A549 (cell line): ENCODE measurements at regions not wholly inside any gene's neighbourhood (a gene's known extent, or its start where the extent isn't known, plus 50 kb on each side); places are given as distances from the start of the nearest gene placed in this dataset.

ENCODE experiments used
- ATAC-seq, 2 experiments: fragments of 200-7000 bp in 1 of 2; fragments of >200 bp in 1 of 2; cut with Nextera tagmentation in 1 of 2; cut with Tn5 transposase in 1 of 2; 3 replicates each; pipeline versions ENCODE4 v1.8.0 to v1.9.1; 2018 to 2020; ENCODE audit warnings: mild to moderate bottlenecking in 1 of 2, moderate library complexity in 1 of 2
- CTCF ChIA-PET: fragments of 300-600 bp; sonication (Branson Sonifier 250); formaldehyde crosslinking; extraction: SDS; loops from one replicate; lab custom pipeline; 2021; ENCODE audit warnings: antibody characterized with exemption, inconsistent platforms; lab: Yijun Ruan, JAX
- POLR2A ChIA-PET: fragments of 350-600 bp; formaldehyde crosslinking; extraction: SDS; loops from one replicate; lab custom pipeline; 2021; ENCODE audit warnings: antibody characterized with exemption, inconsistent platforms; lab: Yijun Ruan, JAX
- DNase-seq, 2 experiments: peaks; one replicate each; pipeline versions ENCODE4 v3.0.0 to v3.0.0-alpha.2; 2011 to 2016; ENCODE audit warnings: low read depth in 1 of 2, low spot score in 1 of 2
- FAIRE-seq: peaks from 2 replicates; lab custom pipeline; 2011; peaks lifted over from hg19 to GRCh38; lab: Jason Lieb, UNC
- H3K27ac ChIP-seq, 2 experiments: fragments of >200 bp; sonication (Bioruptor Twin); formaldehyde crosslinking; 3 replicates each; pipeline ENCODE4 v1.5.1; 2016 to 2017
- H3K4me1 ChIP-seq: fragments of >200 bp; sonication (Bioruptor Twin); formaldehyde crosslinking; 3 replicates; pipeline ENCODE4 v1.6.1; 2016
- H3K4me2 ChIP-seq: fragments of >200 bp; sonication (Bioruptor Twin); formaldehyde crosslinking; 3 replicates; pipeline ENCODE4 v1.6.1; 2016
- H3K4me3 ChIP-seq: fragments of >200 bp; sonication (Bioruptor Twin); formaldehyde crosslinking; 3 replicates; pipeline ENCODE4 v1.5.1; 2016
- H3K9me3 ChIP-seq: fragments of >200 bp; sonication (Bioruptor Twin); formaldehyde crosslinking; 3 replicates; pipeline ENCODE4 v1.6.1; 2016
- BHLHE40 ChIP-seq: IDR thresholded peaks from 2 replicates; pipeline ENCODE4 v1.6.1; 2012; ENCODE audit warnings: low read depth, low read length, inconsistent platforms
- CBX2 ChIP-seq: fragments of 200-600 bp; sonication (generic); IDR thresholded peaks from 2 replicates; pipeline ENCODE4 v1.6.1; 2016; ENCODE audit warnings: low read depth, mild to moderate bottlenecking, borderline replicate concordance
- CBX8 ChIP-seq: fragments of 200-600 bp; sonication (generic); IDR thresholded peaks from 2 replicates; pipeline ENCODE4 v1.6.1; 2016
- CHD4 ChIP-seq: fragments of 200-600 bp; sonication (generic); IDR thresholded peaks from 2 replicates; pipeline ENCODE4 v1.6.1; 2016; ENCODE audit warnings: antibody characterized with exemption, mild to moderate bottlenecking, borderline replicate concordance
- EHF ChIP-seq: fragments of 250-450 bp; sonication (Bioruptor Pico); IDR thresholded peaks from 2 replicates; pipeline ENCODE4 v1.5.0; 2020; ENCODE audit warnings: mild to moderate bottlenecking
- GATA3 ChIP-seq: IDR thresholded peaks from 2 replicates; pipeline ENCODE4 v1.6.1; 2012; ENCODE audit warnings: borderline replicate concordance
- HDAC2 ChIP-seq: fragments of 200-600 bp; sonication (generic); IDR thresholded peaks from 2 replicates; pipeline ENCODE4 v1.6.1; 2016
- HOXA7 ChIP-seq: fragments of 250-450 bp; sonication (Bioruptor Pico); IDR thresholded peaks from 2 replicates; pipeline ENCODE4 v1.5.0; 2020; ENCODE audit warnings: mild to moderate bottlenecking, moderate library complexity
- HOXB13 ChIP-seq: fragments of 250-450 bp; sonication (Bioruptor Pico); IDR thresholded peaks from 2 replicates; pipeline ENCODE4 v1.5.0; 2020; ENCODE audit warnings: low read depth, mild to moderate bottlenecking, moderate library complexity
- JUN ChIP-seq, 2 experiments: fragments of >200 bp; sonication (Bioruptor Twin); formaldehyde crosslinking; IDR thresholded peaks; 2 replicates in 1 of 2; 3 replicates in 1 of 2; pipeline ENCODE4 v1.6.1; 2016 to 2017
- KDM5A ChIP-seq: fragments of 200-600 bp; sonication (generic); IDR thresholded peaks from 2 replicates; pipeline ENCODE4 v1.6.1; 2016; ENCODE audit warnings: antibody characterized with exemption, mild to moderate bottlenecking
- MAFK ChIP-seq: fragments of 450-650 bp; IDR thresholded peaks from 2 replicates; pipeline ENCODE4 v1.6.1; 2014; ENCODE audit not compliant: partially characterized antibody
- MYC ChIP-seq: IDR thresholded peaks from 2 replicates; pipeline ENCODE4 v1.6.1; 2012; ENCODE audit warnings: mild to moderate bottlenecking, inconsistent platforms, low read length, improper control_type of control experiment, borderline replicate concordance
- NPAS2 ChIP-seq: fragments of 250-450 bp; sonication (Bioruptor Pico); IDR thresholded peaks from 2 replicates; pipeline ENCODE4 v1.8.0; 2022; ENCODE audit warnings: mild to moderate bottlenecking, moderate library complexity, borderline replicate concordance
- PHF8 ChIP-seq: fragments of 200-600 bp; sonication (generic); IDR thresholded peaks from 2 replicates; pipeline ENCODE4 v1.6.1; 2016; ENCODE audit warnings: low read depth, mild to moderate bottlenecking, antibody characterized with exemption, moderate library complexity, borderline replicate concordance
- POLR2AphosphoS2 ChIP-seq: conservative IDR thresholded peaks from 2 replicates; pipeline ENCODE4 v1.6.1; 2012; ENCODE audit warnings: low read length, improper control_type of control experiment, inconsistent platforms
- RAD21 ChIP-seq, 2 experiments: fragments of >200 bp in 1 of 2; sonication (Bioruptor Twin) in 1 of 2; formaldehyde crosslinking in 1 of 2; IDR thresholded peaks in 1 of 2; conservative IDR thresholded peaks in 1 of 2; 2 replicates in 1 of 2; 3 replicates in 1 of 2; pipeline ENCODE4 v1.6.1; 2012 to 2018; ENCODE audit warnings: inconsistent platforms in 1 of 2
- RARB ChIP-seq: fragments of 250-450 bp; sonication (Bioruptor Pico); IDR thresholded peaks from 2 replicates; pipeline ENCODE4 v1.8.0; 2021; ENCODE audit warnings: mild to moderate bottlenecking, moderate library complexity
- RFX5 ChIP-seq: fragments of 450-650 bp; IDR thresholded peaks from 2 replicates; pipeline ENCODE4 v1.7.1; 2014; ENCODE audit warnings: antibody characterized with exemption, mild to moderate bottlenecking, moderate library complexity
- SREBF2 ChIP-seq: fragments of 450-650 bp; IDR thresholded peaks from 2 replicates; pipeline ENCODE4 v1.6.1; 2014; ENCODE audit warnings: mild to moderate bottlenecking, moderate library complexity
- TP53 ChIP-seq: fragments of 250-450 bp; sonication (Bioruptor Pico); IDR thresholded peaks from 2 replicates; pipeline ENCODE4 v1.5.0; 2021; ENCODE audit warnings: mild to moderate bottlenecking, moderate library complexity
- ZSCAN20 ChIP-seq: fragments of 250-450 bp; sonication (Bioruptor Pico); IDR thresholded peaks from 2 replicates; pipeline ENCODE4 v1.8.0; 2022; ENCODE audit warnings: mild to moderate bottlenecking, moderate library complexity
- WGBS: methylation state at CpG from one replicate; pipeline ENCODE4 v1.1.6; 2017; ENCODE audit errors: missing lambda C conversion rate; 5-methylcytosine and 5-hydroxymethylcytosine counted together
- TF ChIP-seq, protein P1 (sequence below): fragments of 450-650 bp; IDR thresholded peaks from 2 replicates; pipeline ENCODE4 v1.6.1; 2014; ENCODE audit warnings: antibody characterized with exemption
- TF ChIP-seq, protein P2 (sequence below): fragments of >200 bp; sonication (Bioruptor Twin); formaldehyde crosslinking; IDR thresholded peaks from 2 replicates; pipeline ENCODE4 v1.6.1; 2016
- TF ChIP-seq, protein P3 (sequence below): fragments of 250-450 bp; sonication (Bioruptor Pico); IDR thresholded peaks from 2 replicates; pipeline ENCODE4 v1.5.0; 2020; ENCODE audit warnings: low read depth, mild to moderate bottlenecking, moderate library complexity
- TF ChIP-seq, protein P4 (sequence below): IDR thresholded peaks from 2 replicates; pipeline ENCODE4 v1.6.1; 2012; ENCODE audit warnings: low read depth, borderline replicate concordance
- TF ChIP-seq, protein P5 (sequence below): fragments of 250-450 bp; sonication (Bioruptor Pico); IDR thresholded peaks from 2 replicates; pipeline ENCODE4 v1.5.0; 2021; ENCODE audit warnings: mild to moderate bottlenecking, moderate library complexity, borderline replicate concordance
- TF ChIP-seq, protein P6 (sequence below): fragments of >200 bp; sonication (Bioruptor Twin); formaldehyde crosslinking; IDR thresholded peaks from 3 replicates; pipeline ENCODE4 v1.6.1; 2016

DNA sequence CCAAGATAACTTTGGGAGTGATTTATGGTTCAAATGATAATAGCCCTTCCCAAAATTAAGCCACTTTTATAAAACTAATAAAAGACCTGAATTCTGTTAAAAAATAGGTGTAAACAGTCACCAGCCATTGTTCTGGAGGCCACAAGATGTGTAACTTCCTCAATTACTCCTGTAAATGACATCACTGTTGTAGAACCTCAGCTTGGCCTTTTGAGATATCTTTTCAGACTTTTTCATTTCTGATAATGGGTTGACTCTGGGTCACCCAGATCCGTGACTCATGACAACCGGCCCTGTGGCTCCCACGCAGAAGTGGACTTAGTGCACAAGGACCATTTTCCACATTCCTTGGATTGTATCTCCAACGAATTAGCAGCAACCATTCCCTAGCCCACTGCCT is 106.6 kb downstream of the DKK1 start:
- ChIA-PET CTCF (interaction anchor here (0.8 kb wide), 1 partner anchor 60 kb away, joined by 3 read pairs; no protein-coding TSS in a partner anchor), POLR2A (no interaction called here)
- no peaks in the 10 kb centered on the region for H3K4me1 ChIP-seq
- WGBS: 63% methylated on average over 4 of the region's 4 CpGs
- no peak for ATAC-seq
- TF ChIP-seq CHD4: no peak
- no peak for TF ChIP-seq KDM5A
- TF ChIP-seq MYC: no peak
- TF ChIP-seq EHF (CRISPR knock-in tag): no peak
- FAIRE-seq: peak; percentile 54
- no peak overlapping the region for H3K4me2 ChIP-seq
- H3K27ac ChIP-seq: no peak overlapping the region
- peaks cover 8% of the 10 kb centered on the region; the same call in 1 of the 3 replicates for H3K9me3 ChIP-seq
- DNase-seq: peak in 1 of 2 experiments; percentile 25
- no peak overlapping the region for H3K4me3 ChIP-seq

DNA sequence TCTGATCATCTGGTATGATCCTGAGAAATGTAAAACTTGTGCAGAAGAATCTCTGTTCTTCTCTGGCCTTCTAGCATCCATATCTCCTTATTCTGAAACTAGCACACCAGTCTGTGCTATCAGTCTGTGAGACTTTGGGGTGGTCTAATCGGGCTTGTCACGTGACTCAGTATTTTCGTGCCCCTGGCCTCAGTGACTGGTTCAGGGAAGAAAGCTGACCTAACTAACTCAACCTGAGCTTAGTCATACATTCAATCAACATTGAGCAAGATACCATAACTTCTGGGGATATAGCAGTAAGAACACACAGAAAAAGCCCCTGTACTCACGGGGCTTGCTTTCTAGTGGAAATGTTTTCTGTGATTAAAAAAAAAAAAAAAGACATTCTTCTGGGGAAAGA is 109.3 kb downstream of the DKK1 start:
- POLR2A ChIA-PET: no interaction called here
- no peak for FAIRE-seq
- no peak overlapping the region for H3K4me3 ChIP-seq
- no peak overlapping the region for H3K27ac ChIP-seq
- peaks cover 8% of the 10 kb centered on the region; the same call in 1 of the 3 replicates for H3K9me3 ChIP-seq
- no peak for ATAC-seq
- H3K4me1 ChIP-seq: no peaks in the 10 kb centered on the region
- 79% methylated on average over 4 of the region's 4 CpGs for WGBS
- H3K4me2 ChIP-seq: no peak overlapping the region
- CTCF ChIA-PET: interaction anchor here (0.6 to 1.0 kb wide), 2 partner anchors 143 to 359 kb away, joined by 3 read pairs; no protein-coding TSS in a partner anchor
- TF ChIP-seq HOXB13 (CRISPR knock-in tag) (no peak), RARB (CRISPR knock-in tag) (no peak), HOXA7 (CRISPR knock-in tag) (no peak), TP53 (CRISPR knock-in tag) (no peak), GATA3 (no peak), HDAC2 (no peak), BHLHE40 (no peak), SREBF2 (no peak), RAD21 (conservative IDR thresholded peaks at IDR 0.05 in 1 of 2, IDR thresholded peaks at IDR 0.05 in 1 of 2) (no peak)
- TF ChIP-seq, protein P1, sequence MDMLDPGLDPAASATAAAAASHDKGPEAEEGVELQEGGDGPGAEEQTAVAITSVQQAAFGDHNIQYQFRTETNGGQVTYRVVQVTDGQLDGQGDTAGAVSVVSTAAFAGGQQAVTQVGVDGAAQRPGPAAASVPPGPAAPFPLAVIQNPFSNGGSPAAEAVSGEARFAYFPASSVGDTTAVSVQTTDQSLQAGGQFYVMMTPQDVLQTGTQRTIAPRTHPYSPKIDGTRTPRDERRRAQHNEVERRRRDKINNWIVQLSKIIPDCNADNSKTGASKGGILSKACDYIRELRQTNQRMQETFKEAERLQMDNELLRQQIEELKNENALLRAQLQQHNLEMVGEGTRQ: no peak
- TF ChIP-seq, protein P2, sequence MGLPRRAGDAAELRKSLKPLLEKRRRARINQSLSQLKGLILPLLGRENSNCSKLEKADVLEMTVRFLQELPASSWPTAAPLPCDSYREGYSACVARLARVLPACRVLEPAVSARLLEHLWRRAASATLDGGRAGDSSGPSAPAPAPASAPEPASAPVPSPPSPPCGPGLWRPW: no peak
- TF ChIP-seq, protein P3, sequence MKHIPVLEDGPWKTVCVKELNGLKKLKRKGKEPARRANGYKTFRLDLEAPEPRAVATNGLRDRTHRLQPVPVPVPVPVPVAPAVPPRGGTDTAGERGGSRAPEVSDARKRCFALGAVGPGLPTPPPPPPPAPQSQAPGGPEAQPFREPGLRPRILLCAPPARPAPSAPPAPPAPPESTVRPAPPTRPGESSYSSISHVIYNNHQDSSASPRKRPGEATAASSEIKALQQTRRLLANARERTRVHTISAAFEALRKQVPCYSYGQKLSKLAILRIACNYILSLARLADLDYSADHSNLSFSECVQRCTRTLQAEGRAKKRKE (CRISPR knock-in tag): no peak
- DNase-seq: no peak

DNA sequence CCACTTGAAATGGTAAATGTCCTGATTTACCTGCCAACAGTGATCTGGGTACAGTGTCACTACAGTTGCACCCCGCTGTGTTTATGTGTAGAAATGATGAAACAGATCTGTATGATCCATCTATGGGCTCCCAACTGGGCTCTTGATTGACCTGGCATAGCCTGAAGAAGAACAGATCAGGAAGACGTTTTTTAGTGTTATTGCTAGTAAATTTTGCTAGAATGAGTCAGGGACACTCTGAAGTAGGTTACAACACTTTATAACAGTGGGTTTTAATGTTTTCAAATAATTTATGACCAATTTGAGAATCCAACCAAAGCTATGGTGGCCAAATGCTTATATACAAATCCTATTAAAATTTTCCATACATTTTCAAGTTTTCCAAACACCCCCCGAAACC is 110.3 kb downstream of the DKK1 start:
- peaks cover 8% of the 10 kb centered on the region; the same call in 1 of the 3 replicates for H3K9me3 ChIP-seq
- ChIA-PET POLR2A (no interaction called here), CTCF (no interaction called here)
- 74% methylated on average over 3 of the region's 3 CpGs for WGBS
- no peak overlapping the region for H3K4me2 ChIP-seq
- DNase-seq (no peak), ATAC-seq (no peak), FAIRE-seq (no peak)
- no peak for TF ChIP-seq MAFK
- no peak for TF ChIP-seq CBX2
- TF ChIP-seq, protein P4, sequence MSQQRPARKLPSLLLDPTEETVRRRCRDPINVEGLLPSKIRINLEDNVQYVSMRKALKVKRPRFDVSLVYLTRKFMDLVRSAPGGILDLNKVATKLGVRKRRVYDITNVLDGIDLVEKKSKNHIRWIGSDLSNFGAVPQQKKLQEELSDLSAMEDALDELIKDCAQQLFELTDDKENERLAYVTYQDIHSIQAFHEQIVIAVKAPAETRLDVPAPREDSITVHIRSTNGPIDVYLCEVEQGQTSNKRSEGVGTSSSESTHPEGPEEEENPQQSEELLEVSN: no peak
- no peak for TF ChIP-seq HDAC2
- no peak for TF ChIP-seq SREBF2
- no peak for TF ChIP-seq NPAS2
- TF ChIP-seq, protein P5, sequence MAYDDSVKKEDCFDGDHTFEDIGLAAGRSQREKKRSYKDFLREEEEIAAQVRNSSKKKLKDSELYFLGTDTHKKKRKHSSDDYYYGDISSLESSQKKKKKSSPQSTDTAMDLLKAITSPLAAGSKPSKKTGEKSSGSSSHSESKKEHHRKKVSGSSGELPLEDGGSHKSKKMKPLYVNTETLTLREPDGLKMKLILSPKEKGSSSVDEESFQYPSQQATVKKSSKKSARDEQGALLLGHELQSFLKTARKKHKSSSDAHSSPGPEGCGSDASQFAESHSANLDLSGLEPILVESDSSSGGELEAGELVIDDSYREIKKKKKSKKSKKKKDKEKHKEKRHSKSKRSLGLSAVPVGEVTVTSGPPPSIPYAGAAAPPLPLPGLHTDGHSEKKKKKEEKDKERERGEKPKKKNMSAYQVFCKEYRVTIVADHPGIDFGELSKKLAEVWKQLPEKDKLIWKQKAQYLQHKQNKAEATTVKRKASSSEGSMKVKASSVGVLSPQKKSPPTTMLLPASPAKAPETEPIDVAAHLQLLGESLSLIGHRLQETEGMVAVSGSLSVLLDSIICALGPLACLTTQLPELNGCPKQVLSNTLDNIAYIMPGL (CRISPR knock-in tag): no peak
- TF ChIP-seq POLR2AphosphoS2: no peak
- no peak for TF ChIP-seq ZSCAN20 (CRISPR knock-in tag)
- no peak for TF ChIP-seq CBX8
- TF ChIP-seq TP53 (CRISPR knock-in tag): no peak
- no peak for TF ChIP-seq HOXB13 (CRISPR knock-in tag)
- TF ChIP-seq RFX5: no peak
- TF ChIP-seq, protein P6, sequence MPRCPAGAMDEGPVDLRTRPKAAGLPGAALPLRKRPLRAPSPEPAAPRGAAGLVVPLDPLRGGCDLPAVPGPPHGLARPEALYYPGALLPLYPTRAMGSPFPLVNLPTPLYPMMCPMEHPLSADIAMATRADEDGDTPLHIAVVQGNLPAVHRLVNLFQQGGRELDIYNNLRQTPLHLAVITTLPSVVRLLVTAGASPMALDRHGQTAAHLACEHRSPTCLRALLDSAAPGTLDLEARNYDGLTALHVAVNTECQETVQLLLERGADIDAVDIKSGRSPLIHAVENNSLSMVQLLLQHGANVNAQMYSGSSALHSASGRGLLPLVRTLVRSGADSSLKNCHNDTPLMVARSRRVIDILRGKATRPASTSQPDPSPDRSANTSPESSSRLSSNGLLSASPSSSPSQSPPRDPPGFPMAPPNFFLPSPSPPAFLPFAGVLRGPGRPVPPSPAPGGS: no peak
- no peak for TF ChIP-seq PHF8
- TF ChIP-seq JUN (IDR thresholded peaks at IDR 0.05): no peak
- H3K4me3 ChIP-seq: no peak overlapping the region
- no peaks in the 10 kb centered on the region for H3K4me1 ChIP-seq
- H3K27ac ChIP-seq: no peak overlapping the region
